ENCODE measurements at regions not wholly inside any gene's neighbourhood (a gene's known extent, or its start where the extent isn't known, plus 50 kb on each side); places are given as distances from the start of the nearest gene placed in this dataset.

DNA sequence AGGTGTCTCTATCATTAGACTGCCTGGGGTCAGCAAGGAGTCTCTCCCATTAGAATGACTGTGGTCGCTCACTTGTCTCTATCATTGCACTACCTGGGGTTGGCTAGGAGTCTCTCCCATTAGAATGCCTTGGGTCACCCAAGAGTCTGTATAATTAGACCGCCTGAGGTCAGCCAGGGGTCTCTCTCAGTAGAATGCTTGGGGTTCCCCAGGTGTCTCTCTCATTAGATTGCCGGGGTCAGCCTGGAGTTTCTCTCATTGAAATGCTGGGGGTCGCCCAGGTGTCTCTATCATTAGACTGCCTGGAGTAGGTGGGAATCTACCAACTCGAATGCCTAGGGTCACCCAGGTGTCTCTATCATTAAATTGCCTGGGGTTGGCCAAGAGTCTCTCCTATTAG, 2231.6 kb downstream of the TP53TG3F start:
- TF ChIP-seq CTCF (IDR thresholded peaks at IDR 0.05) (no peak), POLR2A (IDR thresholded peaks at IDR 0.05) (no peak)

Data from adrenal gland (tissue), 5 donors.